Colonic mucosa (tissue), 4 donors: ENCODE measurements at regions not wholly inside any gene's neighbourhood (a gene's known extent, or its start where the extent isn't known, plus 50 kb on each side); places are given as distances from the start of the nearest gene placed in this dataset.

Experiments
- DNase-seq: peaks from one replicate; pipeline ENCODE4 v3.0.0-alpha.2; 2020
- H3K27ac ChIP-seq: fragments of 200-600 bp; one replicate; pipeline ENCODE4 v1.8.0; 2021
- H3K27me3 ChIP-seq: fragments of 200-600 bp; one replicate; pipeline ENCODE4 v1.8.0; 2021
- H3K36me3 ChIP-seq: fragments of 200-600 bp; one replicate; pipeline ENCODE4 v1.8.0; 2021
- H3K4me1 ChIP-seq: fragments of 200-600 bp; one replicate; pipeline ENCODE4 v1.8.0; 2021; ENCODE audit warnings: mild to moderate bottlenecking
- H3K4me3 ChIP-seq: fragments of 200-600 bp; one replicate; pipeline ENCODE4 v1.8.0; 2021
- H3K9ac ChIP-seq, 2 donors: one replicate each; pipeline ENCODE4 v1.7.0; 2013; ENCODE audit warnings: control low read depth in 2 of 2, low read depth in 2 of 2, low read length in 2 of 2
- H3K9me3 ChIP-seq: fragments of 200-600 bp; one replicate; pipeline ENCODE4 v1.8.0; 2021
- intact Hi-C: fragments of 100-400 bp; cut with DNase I; formaldehyde crosslinking; loops from one replicate; pipeline ENCODE4 v1.14.1; 2022
- TF ChIP-seq, protein P1 (sequence below): fragments of 200-600 bp; IDR thresholded peaks from one replicate; pipeline ENCODE4 v1.8.0; 2022; ENCODE audit warnings: antibody characterized with exemption, mild to moderate bottlenecking
- donor health status: healthy.
- donor health status: DM: no; HTN: no; CAD: no.
- donor health status: DM: no; HTN: no; CAD: no.

DNA sequence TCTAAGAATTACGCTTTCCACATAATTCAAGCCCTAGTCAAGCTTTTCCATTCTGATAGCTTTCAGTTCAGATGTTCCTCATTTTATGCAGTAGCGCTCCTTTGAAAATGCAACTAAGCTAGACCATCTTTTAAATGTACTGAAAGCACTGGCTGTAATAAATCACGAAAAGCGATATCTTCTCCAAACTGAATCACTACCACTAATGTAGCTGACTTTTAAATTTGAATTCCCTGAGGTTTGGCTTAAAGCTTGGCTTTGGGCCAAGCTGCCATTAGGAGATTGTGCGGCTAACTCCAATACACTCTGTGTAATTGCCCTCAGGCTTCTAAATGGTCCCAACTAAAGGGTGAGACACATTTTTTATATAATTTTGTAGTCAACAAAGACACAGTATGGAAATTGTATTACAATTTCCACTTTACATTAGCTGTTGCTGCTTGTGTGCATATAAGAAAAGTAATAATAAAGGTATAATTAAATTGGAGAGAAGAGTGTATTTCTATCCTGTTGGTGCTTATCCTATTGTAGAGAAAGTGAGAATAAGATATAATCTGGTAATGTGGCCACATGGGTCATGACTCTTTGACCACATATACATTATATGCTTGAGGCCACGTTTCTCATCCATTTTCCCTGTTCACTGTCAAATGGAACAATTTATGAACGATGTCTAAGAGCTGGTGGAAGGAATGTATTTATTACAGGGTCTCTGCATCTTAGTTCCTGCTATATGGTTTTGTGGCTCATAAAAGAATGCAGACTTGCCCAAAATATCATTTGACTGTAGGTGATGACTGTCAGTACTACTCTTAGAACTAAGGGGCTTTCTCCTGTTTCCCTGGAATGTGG is 118.7 kb upstream of the TAF11L2 start:
- intact Hi-C loops: no loop called here
- no peak for DNase-seq
- H3K9ac ChIP-seq: no peak overlapping the region
- H3K9me3 ChIP-seq: no peaks in the 10 kb centered on the region
- H3K27ac ChIP-seq: no peak overlapping the region
- H3K4me3 ChIP-seq: no peak overlapping the region
- no peaks in the 10 kb centered on the region for H3K36me3 ChIP-seq
- no peaks in the 10 kb centered on the region for H3K4me1 ChIP-seq
- TF ChIP-seq, protein P1, sequence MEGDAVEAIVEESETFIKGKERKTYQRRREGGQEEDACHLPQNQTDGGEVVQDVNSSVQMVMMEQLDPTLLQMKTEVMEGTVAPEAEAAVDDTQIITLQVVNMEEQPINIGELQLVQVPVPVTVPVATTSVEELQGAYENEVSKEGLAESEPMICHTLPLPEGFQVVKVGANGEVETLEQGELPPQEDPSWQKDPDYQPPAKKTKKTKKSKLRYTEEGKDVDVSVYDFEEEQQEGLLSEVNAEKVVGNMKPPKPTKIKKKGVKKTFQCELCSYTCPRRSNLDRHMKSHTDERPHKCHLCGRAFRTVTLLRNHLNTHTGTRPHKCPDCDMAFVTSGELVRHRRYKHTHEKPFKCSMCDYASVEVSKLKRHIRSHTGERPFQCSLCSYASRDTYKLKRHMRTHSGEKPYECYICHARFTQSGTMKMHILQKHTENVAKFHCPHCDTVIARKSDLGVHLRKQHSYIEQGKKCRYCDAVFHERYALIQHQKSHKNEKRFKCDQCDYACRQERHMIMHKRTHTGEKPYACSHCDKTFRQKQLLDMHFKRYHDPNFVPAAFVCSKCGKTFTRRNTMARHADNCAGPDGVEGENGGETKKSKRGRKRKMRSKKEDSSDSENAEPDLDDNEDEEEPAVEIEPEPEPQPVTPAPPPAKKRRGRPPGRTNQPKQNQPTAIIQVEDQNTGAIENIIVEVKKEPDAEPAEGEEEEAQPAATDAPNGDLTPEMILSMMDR: no peak
- no peaks in the 10 kb centered on the region for H3K27me3 ChIP-seq

GRCh38 chr5:17381932-17382331 is 116.1 kb upstream of the TAF11L2 start:
- Histone ChIP-seq H3K36me3 (no peaks in the 10 kb centered on the region), H3K27me3 (no peaks in the 10 kb centered on the region), H3K9me3 (no peaks in the 10 kb centered on the region), H3K9ac (no peak overlapping the region), H3K4me1 (no peaks in the 10 kb centered on the region), H3K27ac (no peak overlapping the region), H3K4me3 (no peak overlapping the region)
- TF ChIP-seq, protein P1: no peak
- no peak for DNase-seq
- intact Hi-C loops: no loop called here

DNA sequence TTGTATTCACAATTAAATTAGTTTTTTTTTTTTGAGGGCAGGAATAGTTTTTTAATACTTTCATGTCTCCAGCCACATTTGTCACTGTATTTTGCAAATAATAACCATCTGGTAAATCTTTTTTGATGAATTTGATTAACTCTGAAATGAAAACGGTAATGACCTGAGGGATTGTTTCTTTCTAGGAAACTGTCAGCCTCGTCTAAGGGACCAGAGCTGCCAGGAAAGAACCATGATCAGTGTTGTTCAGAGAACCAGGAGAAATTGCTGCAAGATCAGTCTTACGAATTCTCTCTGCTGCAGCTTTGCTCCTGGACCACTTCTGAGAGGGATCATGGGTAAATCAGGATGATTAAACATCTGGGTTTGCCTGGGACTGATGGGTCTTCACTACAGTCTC is 114.5 kb upstream of the TAF11L2 start:
- intact Hi-C loops: no loop called here
- Histone ChIP-seq H3K36me3 (no peaks in the 10 kb centered on the region), H3K9ac (no peak overlapping the region), H3K27ac (no peak overlapping the region), H3K4me1 (no peaks in the 10 kb centered on the region), H3K27me3 (no peaks in the 10 kb centered on the region), H3K4me3 (no peak overlapping the region), H3K9me3 (no peaks in the 10 kb centered on the region)
- TF ChIP-seq, protein P1: no peak
- DNase-seq: no peak

- intact Hi-C loops: no loop called here
- H3K27me3 ChIP-seq: no peaks in the 10 kb centered on the region
- no peaks in the 10 kb centered on the region for H3K9me3 ChIP-seq
- no peak overlapping the region for H3K4me3 ChIP-seq
- TF ChIP-seq, protein P1: no peak
- no peak overlapping the region for H3K27ac ChIP-seq
- DNase-seq: no peak
- H3K36me3 ChIP-seq: no peaks in the 10 kb centered on the region
- no peak overlapping the region for H3K9ac ChIP-seq
- no peaks in the 10 kb centered on the region for H3K4me1 ChIP-seq
Observed at GRCh38 chr5:17384181-17384580, 113.8 kb upstream of the TAF11L2 start.

DNA sequence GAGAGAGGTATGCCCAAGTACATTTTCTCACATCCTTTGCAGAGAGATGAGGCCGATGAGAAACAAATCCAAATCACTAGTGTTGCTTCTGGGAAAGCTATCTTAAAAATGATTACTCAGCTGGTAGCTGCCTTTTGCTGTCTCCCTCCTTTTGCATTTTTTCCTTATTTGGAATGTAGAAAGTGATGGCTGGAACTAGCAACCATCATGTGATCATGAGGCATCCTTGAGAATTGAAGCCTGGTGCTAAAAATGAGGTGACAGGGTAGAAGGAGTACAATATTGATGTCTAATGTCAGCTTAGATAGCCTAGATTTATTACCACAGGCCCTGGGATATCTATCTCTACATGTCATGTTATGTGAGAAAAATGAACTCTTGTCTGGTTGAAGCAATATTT is 109.3 kb upstream of the TAF11L2 start:
- no peak overlapping the region for H3K27ac ChIP-seq
- H3K27me3 ChIP-seq: no peaks in the 10 kb centered on the region
- H3K9ac ChIP-seq: no peak overlapping the region
- no peaks in the 10 kb centered on the region for H3K36me3 ChIP-seq
- TF ChIP-seq, protein P1: no peak
- H3K4me1 ChIP-seq: no peaks in the 10 kb centered on the region
- DNase-seq: no peak
- intact Hi-C loops: no loop called here
- no peak overlapping the region for H3K4me3 ChIP-seq
- no peaks in the 10 kb centered on the region for H3K9me3 ChIP-seq
